GM12865 (cell line): ENCODE measurements at regions not wholly inside any gene's neighbourhood (a gene's known extent, or its start where the extent isn't known, plus 50 kb on each side); places are given as distances from the start of the nearest gene placed in this dataset.
"Not testable (repeated sequence)": the region's sequence is repeated elsewhere in the genome, so short reads cannot be mapped to it uniquely, and the experiment has no call there.

Source experiments
- DNase-seq: peaks from one replicate; pipeline ENCODE4 v3.0.0; 2010; ENCODE audit warnings: low read depth
- H3K4me3 ChIP-seq: 2 replicates; pipeline ENCODE4 v1.5.1; 2011; ENCODE audit warnings: mild to moderate bottlenecking, low read depth, low read length, control low read depth
- TF ChIP-seq, protein P1 (sequence below): IDR thresholded peaks from 2 replicates; pipeline ENCODE4 v1.5.1; 2011; ENCODE audit warnings: low read length, control low read depth, low read depth, inconsistent platforms; ENCODE audit not compliant: insufficient read depth; ENCODE audit errors: missing control alignments

DNA sequence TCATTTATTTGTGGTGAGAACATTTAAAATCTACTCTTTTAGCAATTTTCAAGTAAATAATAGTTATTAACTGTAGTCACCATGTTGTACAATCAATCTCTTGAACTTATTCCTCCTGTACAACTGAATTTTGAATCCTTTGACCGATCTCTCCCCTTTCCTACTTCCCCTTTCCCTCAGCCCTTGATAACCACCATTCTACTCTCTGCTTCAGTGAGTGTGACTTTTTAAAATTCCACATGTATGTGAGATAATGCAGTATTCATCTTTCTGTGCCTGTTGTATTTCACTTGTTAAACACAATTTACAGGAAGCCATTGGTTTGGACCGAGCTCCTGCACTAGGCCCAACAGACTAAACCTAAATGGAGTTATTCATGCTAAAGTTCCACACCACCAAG lies 458.9 kb upstream of the PDE3A start:
- no peak overlapping the region for H3K4me3 ChIP-seq
- TF ChIP-seq, protein P1, sequence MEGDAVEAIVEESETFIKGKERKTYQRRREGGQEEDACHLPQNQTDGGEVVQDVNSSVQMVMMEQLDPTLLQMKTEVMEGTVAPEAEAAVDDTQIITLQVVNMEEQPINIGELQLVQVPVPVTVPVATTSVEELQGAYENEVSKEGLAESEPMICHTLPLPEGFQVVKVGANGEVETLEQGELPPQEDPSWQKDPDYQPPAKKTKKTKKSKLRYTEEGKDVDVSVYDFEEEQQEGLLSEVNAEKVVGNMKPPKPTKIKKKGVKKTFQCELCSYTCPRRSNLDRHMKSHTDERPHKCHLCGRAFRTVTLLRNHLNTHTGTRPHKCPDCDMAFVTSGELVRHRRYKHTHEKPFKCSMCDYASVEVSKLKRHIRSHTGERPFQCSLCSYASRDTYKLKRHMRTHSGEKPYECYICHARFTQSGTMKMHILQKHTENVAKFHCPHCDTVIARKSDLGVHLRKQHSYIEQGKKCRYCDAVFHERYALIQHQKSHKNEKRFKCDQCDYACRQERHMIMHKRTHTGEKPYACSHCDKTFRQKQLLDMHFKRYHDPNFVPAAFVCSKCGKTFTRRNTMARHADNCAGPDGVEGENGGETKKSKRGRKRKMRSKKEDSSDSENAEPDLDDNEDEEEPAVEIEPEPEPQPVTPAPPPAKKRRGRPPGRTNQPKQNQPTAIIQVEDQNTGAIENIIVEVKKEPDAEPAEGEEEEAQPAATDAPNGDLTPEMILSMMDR: no peak
- DNase-seq: no peak

DNA sequence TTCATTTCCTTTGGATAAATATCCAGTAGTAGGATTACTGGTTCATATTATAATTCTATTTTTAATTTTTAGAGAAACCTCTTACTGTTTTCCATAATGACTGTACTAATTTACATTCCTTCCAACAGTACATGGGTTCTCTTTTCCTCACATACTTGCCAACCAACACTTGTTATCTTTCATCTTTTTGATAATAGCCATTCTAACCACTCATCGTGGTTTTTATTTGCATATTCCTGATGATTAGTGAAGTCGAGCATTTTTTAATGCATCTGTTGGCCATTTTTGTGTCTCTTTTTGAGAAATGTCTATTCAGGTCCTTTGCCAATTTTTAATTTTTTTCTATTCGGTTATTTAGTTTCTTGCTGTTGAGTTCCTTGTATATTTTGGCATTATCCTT lies 457.7 kb upstream of the PDE3A start:
- H3K4me3 ChIP-seq: no peak overlapping the region
- no peak for DNase-seq
- TF ChIP-seq, protein P1: no peak

DNA sequence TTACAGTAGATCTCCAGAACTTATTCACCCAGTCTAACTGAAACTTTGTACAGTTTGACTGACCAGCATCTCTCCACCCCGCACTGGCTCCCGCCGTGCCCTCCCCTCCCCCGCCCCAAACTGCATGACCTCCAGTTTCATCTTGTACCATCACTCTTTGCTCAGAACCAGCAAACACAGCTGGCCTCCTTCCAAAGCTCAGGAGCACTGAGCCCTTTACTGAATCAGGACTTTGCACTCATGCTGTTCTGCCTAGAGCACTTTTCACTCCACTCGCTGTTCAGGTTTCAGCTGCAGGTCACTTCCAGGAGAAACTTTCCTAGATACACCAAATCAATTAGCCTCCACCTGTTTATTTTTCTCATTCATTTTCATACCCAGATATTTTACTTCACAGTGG lies 455.3 kb upstream of the PDE3A start:
- no peak overlapping the region for H3K4me3 ChIP-seq
- no peak for DNase-seq
- TF ChIP-seq, protein P1: no peak

DNA sequence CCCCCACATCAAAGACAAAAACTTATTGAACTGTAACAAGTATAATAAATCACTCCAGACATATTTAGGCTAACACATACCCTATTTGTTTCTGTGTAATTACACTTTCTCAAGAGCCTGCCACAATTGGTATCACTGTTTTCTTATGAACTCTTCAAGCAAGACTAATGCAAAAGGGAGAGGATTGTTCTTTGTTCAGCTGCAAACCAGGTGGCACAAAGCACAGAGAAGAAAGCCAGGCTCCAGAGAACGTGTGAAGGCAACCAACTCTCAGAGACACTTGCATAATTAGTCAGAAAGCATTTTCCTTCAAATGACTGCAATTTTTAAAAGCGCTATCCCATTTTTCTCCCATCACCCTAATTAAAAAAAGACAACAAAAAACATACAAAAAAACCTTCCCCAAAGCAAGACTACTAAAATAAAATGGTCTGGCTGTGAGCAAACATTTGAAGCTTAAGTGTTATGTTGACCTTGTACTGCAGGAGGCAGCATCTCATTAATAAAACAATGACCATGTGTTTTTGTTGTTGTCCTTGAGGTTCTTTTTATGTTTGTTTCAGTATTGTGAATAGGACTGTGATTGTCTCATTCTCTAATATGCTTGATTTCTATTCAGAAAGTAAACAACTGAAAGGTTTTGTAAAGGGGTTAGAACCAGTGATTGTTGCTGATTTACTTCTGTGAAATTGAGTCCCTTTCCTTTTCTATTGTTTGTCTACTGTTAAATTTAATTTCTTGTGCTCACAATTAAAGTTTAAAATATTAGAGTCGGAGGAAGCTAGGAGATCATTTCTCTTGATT lies 452.7 kb upstream of the PDE3A start:
- TF ChIP-seq, protein P1: peak; percentile 45
- H3K4me3 ChIP-seq: no peak overlapping the region
- DNase-seq: peak; percentile 63

DNA sequence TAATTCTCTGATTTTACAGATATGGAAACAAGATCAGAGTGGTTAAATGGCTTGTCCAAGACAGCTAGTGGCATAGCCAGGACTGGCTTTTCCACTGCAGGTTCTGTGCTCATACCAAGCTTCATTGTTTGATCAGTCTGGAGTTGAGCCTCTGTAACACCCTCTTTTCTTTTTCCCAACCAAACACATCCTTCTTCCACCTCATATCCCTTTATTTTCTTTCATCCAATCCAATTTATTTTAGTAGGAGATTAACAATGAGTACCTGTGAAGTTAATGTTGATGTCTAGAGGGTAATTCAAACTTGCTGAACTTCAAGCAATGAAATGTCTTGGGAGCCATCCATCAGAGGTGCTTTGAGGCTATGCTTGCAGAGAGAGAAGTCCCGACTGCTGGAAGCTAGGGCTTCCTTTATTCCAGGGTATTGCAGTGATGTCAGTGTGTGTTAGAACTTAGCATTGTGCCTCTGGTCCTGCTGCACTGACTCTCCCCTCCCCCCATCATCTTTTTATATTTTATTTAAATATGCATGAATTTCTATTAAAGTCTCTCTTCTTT lies 452.1 kb upstream of the PDE3A start:
- TF ChIP-seq, protein P1: no peak
- DNase-seq: no peak
- H3K4me3 ChIP-seq: no peak overlapping the region

DNA sequence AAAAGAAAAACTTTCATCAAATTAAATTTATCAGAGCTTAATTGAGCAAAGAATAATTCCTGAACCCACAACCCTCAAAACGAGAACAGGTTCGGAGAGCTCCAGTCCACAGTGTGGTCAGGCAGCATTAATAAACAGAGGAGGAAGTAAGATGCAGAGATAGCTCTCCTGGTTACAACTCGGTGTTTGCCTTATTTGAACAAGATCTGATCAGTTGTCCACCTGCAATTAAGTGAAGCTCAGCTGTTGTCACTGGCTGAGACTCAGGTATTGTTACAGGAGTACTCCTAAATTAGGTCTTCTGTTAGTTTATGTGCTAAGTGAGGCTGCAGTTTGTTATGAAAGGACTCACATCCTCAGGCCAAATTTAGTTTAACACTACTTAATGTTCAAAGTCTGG lies 451.4 kb upstream of the PDE3A start:
- no peak overlapping the region for H3K4me3 ChIP-seq
- no peak for DNase-seq
- TF ChIP-seq, protein P1: no peak

DNA sequence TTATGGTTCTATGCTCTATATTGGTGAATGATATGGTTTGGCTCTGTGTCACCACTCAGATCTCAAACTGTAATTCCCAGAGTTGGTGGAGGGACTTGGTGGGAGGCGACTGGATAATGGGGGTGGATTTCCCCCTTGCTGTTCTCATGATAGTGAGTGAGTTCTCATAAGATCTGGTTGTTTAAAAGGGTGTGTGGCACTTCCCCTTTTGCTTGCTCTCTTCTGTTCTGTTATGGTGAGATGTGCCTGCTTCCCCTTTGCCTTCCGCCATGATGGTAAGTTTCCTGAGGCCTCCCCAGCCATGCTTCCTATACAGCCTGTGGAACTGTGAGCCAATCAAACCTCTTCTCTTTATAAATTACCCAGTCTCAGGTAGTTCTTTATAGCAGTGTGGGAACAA lies 446.6 kb upstream of the PDE3A start:
- not testable (repeated sequence) for H3K4me3 ChIP-seq, DNase-seq
